Left lung (tissue), 4 donors: ENCODE measurements at regions not wholly inside any gene's neighbourhood (a gene's known extent, or its start where the extent isn't known, plus 50 kb on each side); places are given as distances from the start of the nearest gene placed in this dataset.

ENCODE experiments used
- ATAC-seq: fragments of 200-7000 bp; cut with Tn5 transposase; one replicate; pipeline ENCODE4 v1.9.1; 2020; ENCODE audit warnings: moderate library complexity
- DNase-seq, 4 donors: peaks; one replicate each; pipeline ENCODE4 v3.0.0-alpha.2; 2013 to 2020
- H3K27ac ChIP-seq, 2 donors: fragments of 200-600 bp; sonication (generic) in 1 of 2; one replicate each; pipeline versions ENCODE4 v1.5.0 to v1.8.0; 2020 to 2021
- H3K27me3 ChIP-seq, 2 donors: fragments of 200-600 bp; sonication (generic) in 1 of 2; one replicate each; pipeline versions ENCODE4 v1.5.0 to v1.8.0; 2020 to 2021
- H3K36me3 ChIP-seq, 2 donors: fragments of 200-600 bp; sonication (generic) in 1 of 2; one replicate each; pipeline versions ENCODE4 v1.5.0 to v1.8.0; 2020 to 2021
- H3K4me1 ChIP-seq, 2 donors: fragments of 200-600 bp; one replicate each; pipeline ENCODE4 v1.8.0; 2021
- H3K4me3 ChIP-seq, 2 donors: fragments of 200-600 bp; sonication (generic) in 1 of 2; one replicate each; pipeline versions ENCODE4 v1.5.0 to v1.8.0; 2020 to 2021; ENCODE audit warnings: mild to moderate bottlenecking in 1 of 2
- H3K9me3 ChIP-seq, 2 donors: fragments of 200-600 bp; sonication (generic) in 1 of 2; one replicate each; pipeline versions ENCODE4 v1.5.0 to v1.8.0; 2020 to 2021
- CTCF ChIP-seq, 2 donors: fragments of 200-600 bp; sonication (generic) in 1 of 2; IDR thresholded peaks; one replicate each; pipeline versions ENCODE4 v1.5.0 to v1.8.0; 2021; ENCODE audit warnings: antibody characterized with exemption in 2 of 2
- intact Hi-C, 2 donors: fragments of 100-400 bp; cut with DNase I; formaldehyde crosslinking; loops; one replicate each; pipeline versions ENCODE4 v1.11.2 to v1.14.2; 2022
- donor health status: DM: no; HTN: yes; CAD: no.
- donor health status: DM: no; HTN: no; CAD: no.

DNA sequence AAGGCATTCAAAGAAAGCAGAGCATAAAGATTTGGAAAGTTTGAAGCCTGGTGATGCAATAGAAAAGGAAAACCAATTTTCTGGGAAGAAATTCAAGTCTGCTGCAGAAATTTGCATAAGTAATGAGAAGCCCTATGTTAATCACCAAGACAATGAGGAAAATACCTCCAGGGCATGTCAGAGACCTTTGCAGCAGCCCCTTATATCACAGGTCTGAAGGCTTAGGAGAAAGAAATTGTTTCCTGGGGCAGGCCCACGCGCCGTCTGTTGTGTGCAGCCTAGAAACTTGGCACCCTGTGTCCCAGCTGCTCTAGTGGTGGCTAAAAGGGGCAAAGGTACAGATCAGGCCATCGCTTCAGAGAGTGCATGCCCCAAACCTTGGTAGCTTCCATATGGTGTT is 495.3 kb upstream of the CDH6 start:
- no peak overlapping the region for H3K4me3 ChIP-seq
- H3K27me3 ChIP-seq = no peaks in the 10 kb centered on the region
- H3K9me3 ChIP-seq = peaks cover 0 to 41% of the 10 kb centered on the region in 2 donors
- ATAC-seq = no peak
- intact Hi-C loops = no loop called here
- H3K27ac ChIP-seq = no peak overlapping the region
- H3K36me3 ChIP-seq = no peaks in the 10 kb centered on the region
- no peak for TF ChIP-seq CTCF (IDR thresholded peaks at IDR 0.05)
- DNase-seq = no peak
- H3K4me1 ChIP-seq = no peaks in the 10 kb centered on the region

GRCh38 chr5:30693326-30693725 is 500.2 kb upstream of the CDH6 start:
- TF ChIP-seq CTCF (IDR thresholded peaks at IDR 0.05) = no peak
- peaks cover 0 to 14% of the 10 kb centered on the region in 2 donors for H3K9me3 ChIP-seq
- no peak overlapping the region for H3K27ac ChIP-seq
- no peaks in the 10 kb centered on the region for H3K36me3 ChIP-seq
- H3K4me3 ChIP-seq = no peak overlapping the region
- H3K4me1 ChIP-seq = no peaks in the 10 kb centered on the region
- intact Hi-C loops = no loop called here
- ATAC-seq = no peak
- DNase-seq = no peak
- H3K27me3 ChIP-seq = no peaks in the 10 kb centered on the region

DNA sequence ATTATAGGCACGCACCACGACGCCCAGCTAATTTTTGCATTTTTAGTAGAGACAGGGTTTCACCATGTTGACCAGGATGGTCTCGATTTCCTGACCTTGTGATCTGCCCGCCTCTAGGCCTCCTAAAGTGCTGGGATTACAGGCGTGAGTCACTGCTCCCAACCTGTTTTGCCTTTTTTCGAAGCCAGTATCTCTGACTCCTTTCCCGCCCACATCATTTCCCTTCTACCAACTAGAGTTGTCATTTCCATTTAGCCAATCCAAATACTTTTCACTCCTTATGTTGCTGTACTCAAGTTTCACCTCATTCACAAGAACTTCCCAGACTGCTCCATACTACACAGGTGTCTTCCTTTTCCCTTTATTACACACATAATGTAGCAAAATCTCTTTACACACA is 502.6 kb upstream of the CDH6 start:
- H3K36me3 ChIP-seq = no peaks in the 10 kb centered on the region
- no peak for DNase-seq
- no peaks in the 10 kb centered on the region for H3K27me3 ChIP-seq
- peaks cover 0 to 6% of the 10 kb centered on the region in 2 donors for H3K9me3 ChIP-seq
- ATAC-seq = no peak
- TF ChIP-seq CTCF (IDR thresholded peaks at IDR 0.05) = no peak
- no peak overlapping the region for H3K27ac ChIP-seq
- H3K4me3 ChIP-seq = no peak overlapping the region
- H3K4me1 ChIP-seq = no peaks in the 10 kb centered on the region
- intact Hi-C loops = no loop called here

GRCh38 chr5:30687461-30687860 is 506.0 kb upstream of the CDH6 start:
- H3K27ac ChIP-seq = no peak overlapping the region
- H3K27me3 ChIP-seq = no peaks in the 10 kb centered on the region
- H3K4me1 ChIP-seq = no peaks in the 10 kb centered on the region
- H3K36me3 ChIP-seq = no peaks in the 10 kb centered on the region
- H3K4me3 ChIP-seq = no peak overlapping the region
- DNase-seq = no peak
- no peak for TF ChIP-seq CTCF (IDR thresholded peaks at IDR 0.05)
- ATAC-seq = no peak
- intact Hi-C loops = no loop called here
- H3K9me3 ChIP-seq = no peaks in the 10 kb centered on the region

DNA sequence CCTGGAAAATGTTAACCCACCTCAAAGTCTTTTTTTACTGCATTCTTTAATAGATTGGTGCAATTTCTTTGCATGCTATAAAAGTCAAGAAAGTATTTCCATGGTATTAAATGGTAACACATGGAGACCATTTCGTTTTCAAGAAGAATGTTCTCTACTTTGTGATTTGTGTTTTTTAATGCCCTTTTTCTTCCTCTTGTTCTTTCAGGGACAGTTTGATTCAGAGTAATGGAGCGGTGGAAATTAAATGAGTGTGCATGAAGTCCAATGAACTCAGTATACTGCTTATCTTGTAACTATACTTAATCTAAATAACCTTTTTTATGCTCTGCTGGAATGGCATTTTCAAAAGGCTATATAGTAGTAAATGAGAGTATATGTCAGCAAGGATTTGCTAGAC is 507.0 kb upstream of the CDH6 start:
- DNase-seq (no peak), ATAC-seq (no peak)
- Histone ChIP-seq H3K4me3 (no peak overlapping the region), H3K36me3 (no peaks in the 10 kb centered on the region), H3K27ac (no peak overlapping the region), H3K4me1 (no peaks in the 10 kb centered on the region), H3K9me3 (no peaks in the 10 kb centered on the region), H3K27me3 (no peaks in the 10 kb centered on the region)
- TF ChIP-seq CTCF (IDR thresholded peaks at IDR 0.05) = no peak
- intact Hi-C loops = no loop called here
